Activated CD8-positive, alpha-beta memory T cell treated with anti-CD3 and anti-CD28 coated beads for 36 hours (primary cell): ENCODE measurements at regions not wholly inside any gene's neighbourhood (a gene's known extent, or its start where the extent isn't known, plus 50 kb on each side); places are given as distances from the start of the nearest gene placed in this dataset.

Source experiments
- CTCF ChIA-PET: fragments of 350-600 bp; sonication (Branson Sonifier 250); formaldehyde crosslinking; loops from one replicate; lab custom pipeline; 2021; ENCODE audit warnings: antibody characterized with exemption; lab: Charles Lee
- POLR2A ChIA-PET: fragments of 350-600 bp; sonication (Branson Sonifier 250); formaldehyde crosslinking; loops from one replicate; lab custom pipeline; 2021; ENCODE audit warnings: antibody characterized with exemption; lab: Charles Lee

GRCh38 chr5:139733698-139734538 is 61.7 kb upstream of the PSD2 start:
- ChIA-PET POLR2A (no interaction called here), CTCF (no interaction called here)

GRCh38 chr5:139734539-139734916 is 61.1 kb upstream of the PSD2 start:
- ChIA-PET CTCF (no interaction called here), POLR2A (no interaction called here)

GRCh38 chr5:139738193-139739149 is 57.1 kb upstream of the PSD2 start:
- ChIA-PET POLR2A (interaction anchor here (0.6 kb wide), 1 partner anchor 27 kb away, joined by 3 read pairs; no protein-coding TSS in a partner anchor), CTCF (interaction anchor here (0.7 to 1.2 kb wide), 2 partner anchors 99 to 105 kb away, joined by 3 to 4 read pairs; no protein-coding TSS in a partner anchor)

GRCh38 chr5:139739150-139739974 is 56.2 kb upstream of the PSD2 start:
- ChIA-PET POLR2A (interaction anchor here (0.6 kb wide), 1 partner anchor 26 kb away, joined by 3 read pairs; no protein-coding TSS in a partner anchor), CTCF (interaction anchor here (0.6 to 1.2 kb wide), 3 partner anchors 26 to 155 kb away, joined by 3 read pairs; no protein-coding TSS in a partner anchor)

GRCh38 chr5:139740138-139740991 is 55.2 kb upstream of the PSD2 start:
- CTCF ChIA-PET = interaction anchor here (0.8 kb wide), 1 partner anchor 25 kb away, joined by 3 read pairs; no protein-coding TSS in a partner anchor
- POLR2A ChIA-PET = interaction anchor here (0.5 kb wide), 1 partner anchor 972 kb away, joined by 3 read pairs; no protein-coding TSS in a partner anchor

- POLR2A ChIA-PET = interaction anchor here (0.5 kb wide), 1 partner anchor 973 kb away, joined by 3 read pairs; no protein-coding TSS in a partner anchor
- CTCF ChIA-PET = interaction anchor here (0.6 to 1.0 kb wide), 2 partner anchors 18 to 108 kb away, joined by 3 read pairs; no protein-coding TSS in a partner anchor
Measured at GRCh38 chr5:139740992-139741672, 54.5 kb upstream of the PSD2 start.

GRCh38 chr5:139741823-139742172 is 53.8 kb upstream of the PSD2 start:
- ChIA-PET POLR2A (no interaction called here), CTCF (interaction anchor here (0.6 to 1.0 kb wide), 2 partner anchors 19 to 109 kb away, joined by 3 read pairs; no protein-coding TSS in a partner anchor)

GRCh38 chr5:139742173-139742903 is 53.3 kb upstream of the PSD2 start:
- POLR2A ChIA-PET = no interaction called here
- CTCF ChIA-PET = interaction anchor here (0.8 to 1.0 kb wide), 2 partner anchors 23 to 31 kb away, joined by 3 to 4 read pairs; no protein-coding TSS in a partner anchor

- CTCF ChIA-PET = interaction anchor here (0.8 to 1.9 kb wide), 4 partner anchors 22 to 32 kb away, joined by 3 to 7 read pairs (median 4); no protein-coding TSS in a partner anchor
- POLR2A ChIA-PET = no interaction called here
Measured at GRCh38 chr5:139743001-139743771, 52.4 kb upstream of the PSD2 start.

- ChIA-PET CTCF (interaction anchor here (0.5 to 1.9 kb wide), 3 partner anchors 17 to 31 kb away, joined by 3 to 7 read pairs (median 4); no protein-coding TSS in a partner anchor), POLR2A (no interaction called here)
Measured at GRCh38 chr5:139743804-139744203, 51.8 kb upstream of the PSD2 start.

GRCh38 chr5:139744471-139745131 is 51.0 kb upstream of the PSD2 start:
- ChIA-PET POLR2A (interaction anchor here (0.6 kb wide), 1 partner anchor 26 kb away, joined by 9 read pairs; no protein-coding TSS in a partner anchor), CTCF (interaction anchor here (0.5 to 1.9 kb wide), 5 partner anchors 18 to 120 kb away, joined by 3 to 7 read pairs (median 4); no protein-coding TSS in a partner anchor)

- POLR2A ChIA-PET = interaction anchor here (0.6 kb wide), 1 partner anchor 26 kb away, joined by 9 read pairs; no protein-coding TSS in a partner anchor
- CTCF ChIA-PET = interaction anchor here (0.8 to 4.2 kb wide), 4 partner anchors 20 to 119 kb away, joined by 3 to 26 read pairs (median 6); no protein-coding TSS in a partner anchor
Measured at GRCh38 chr5:139745132-139745799, 50.3 kb upstream of the PSD2 start.

GRCh38 chr5:139745800-139746690 is 49.6 kb upstream of the PSD2 start:
- ChIA-PET POLR2A (interaction anchor here (0.6 to 1.7 kb wide), 3 partner anchors 35 to 107 kb away, joined by 3 to 8 read pairs (median 7); no protein-coding TSS in a partner anchor), CTCF (interaction anchor here (1.2 to 4.2 kb wide), 3 partner anchors 20 to 35 kb away, joined by 3 to 26 read pairs (median 5); no protein-coding TSS in a partner anchor)
